MM.1S (cell line): ENCODE measurements at regions not wholly inside any gene's neighbourhood (a gene's known extent, or its start where the extent isn't known, plus 50 kb on each side); places are given as distances from the start of the nearest gene placed in this dataset.

ENCODE experiments used
- CTCF ChIP-seq: fragments of 300-600 bp; sonication (generic); IDR thresholded peaks from 2 replicates; pipeline ENCODE4 v1.5.1; 2016; ENCODE audit warnings: antibody characterized with exemption, low read length, mixed read lengths
- EZH2 ChIP-seq: fragments of 300-600 bp; sonication (generic); optimal IDR thresholded peaks from 2 replicates; pipeline ENCODE3; 2017; ENCODE audit warnings: low read depth, mild to moderate bottlenecking, antibody characterized with exemption, low read length, mixed read lengths
- EZH2phosphoT487 ChIP-seq: fragments of 300-600 bp; sonication (generic); IDR thresholded peaks from 2 replicates; pipeline ENCODE4 v1.6.1; 2018; ENCODE audit warnings: antibody characterized with exemption, low read length

- TF ChIP-seq EZH2phosphoT487 (no peak), EZH2 (no peak), CTCF (no peak)
Observed at GRCh38 chr9:118091711-118092500, 387.7 kb downstream of the TLR4 start.
